CD4-positive, alpha-beta T cell treated with Interleukin-6 at 100 ng/mL for 8 hours (primary cell): ENCODE measurements at regions not wholly inside any gene's neighbourhood (a gene's known extent, or its start where the extent isn't known, plus 50 kb on each side); places are given as distances from the start of the nearest gene placed in this dataset.
"Not testable (repeated sequence)": the region's sequence is repeated elsewhere in the genome, so short reads cannot be mapped to it uniquely, and the experiment has no call there.

Experiments
- DNase-seq: peaks from one replicate; pipeline ENCODE4 v3.0.0-alpha.2; 2020; ENCODE audit warnings: mixed read lengths, low spot score

GRCh38 chr6:137969874-137970273, 102.8 kb downstream of the TNFAIP3 start:
- DNase-seq = no peak

- no peak for DNase-seq
These were observed 103.3 kb downstream of the TNFAIP3 start for GRCh38 chr6:137970368-137970767.

- DNase-seq = no peak
These were observed 106.1 kb downstream of the TNFAIP3 start for GRCh38 chr6:137973201-137973600.

- DNase-seq = peak; percentile 53
These were observed 108.3 kb downstream of the TNFAIP3 start for GRCh38 chr6:137975188-137975940.

GRCh38 chr6:137976430-137976829, 109.4 kb downstream of the TNFAIP3 start:
- no peak for DNase-seq

GRCh38 chr6:137977206-137977605, 110.1 kb downstream of the TNFAIP3 start:
- DNase-seq = no peak

- DNase-seq = no peak
These were observed 110.8 kb downstream of the TNFAIP3 start for GRCh38 chr6:137977814-137978213.

- DNase-seq = no peak
These were observed 111.3 kb downstream of the TNFAIP3 start for GRCh38 chr6:137978252-137978896.

- not testable (repeated sequence) for DNase-seq
These were observed 112.2 kb downstream of the TNFAIP3 start for GRCh38 chr6:137979263-137979662.

GRCh38 chr6:137980777-137981176, 113.7 kb downstream of the TNFAIP3 start:
- no peak for DNase-seq

GRCh38 chr6:137981758-137982157, 114.7 kb downstream of the TNFAIP3 start:
- no peak for DNase-seq

- peak; percentile 31 for DNase-seq
These were observed 115.5 kb downstream of the TNFAIP3 start for GRCh38 chr6:137982418-137983189.

- no peak for DNase-seq
These were observed 116.2 kb downstream of the TNFAIP3 start for GRCh38 chr6:137983269-137983668.

GRCh38 chr6:137989664-137990063, 117.6 kb downstream of the PERP start:
- DNase-seq = no peak

- no peak for DNase-seq
These were observed 111.8 kb downstream of the PERP start for GRCh38 chr6:137995371-137995770.

- DNase-seq = no peak
These were observed 108.7 kb downstream of the PERP start for GRCh38 chr6:137998461-137999019.

GRCh38 chr6:137999815-138000214, 107.4 kb downstream of the PERP start:
- DNase-seq = no peak

GRCh38 chr6:138000941-138001340, 106.3 kb downstream of the PERP start:
- DNase-seq = no peak

GRCh38 chr6:138001750-138002349, 105.4 kb downstream of the PERP start:
- peak; percentile 57 for DNase-seq

- DNase-seq = peak; percentile 22
These were observed 102.6 kb downstream of the PERP start for GRCh38 chr6:138004430-138005287.

- no peak for DNase-seq
These were observed 101.4 kb downstream of the PERP start for GRCh38 chr6:138005846-138006245.
